ENCODE measurements at regions not wholly inside any gene's neighbourhood (a gene's known extent, or its start where the extent isn't known, plus 50 kb on each side); places are given as distances from the start of the nearest gene placed in this dataset.
"Not testable (repeated sequence)": the region's sequence is repeated elsewhere in the genome, so short reads cannot be mapped to it uniquely, and the experiment has no call there.

DNA sequence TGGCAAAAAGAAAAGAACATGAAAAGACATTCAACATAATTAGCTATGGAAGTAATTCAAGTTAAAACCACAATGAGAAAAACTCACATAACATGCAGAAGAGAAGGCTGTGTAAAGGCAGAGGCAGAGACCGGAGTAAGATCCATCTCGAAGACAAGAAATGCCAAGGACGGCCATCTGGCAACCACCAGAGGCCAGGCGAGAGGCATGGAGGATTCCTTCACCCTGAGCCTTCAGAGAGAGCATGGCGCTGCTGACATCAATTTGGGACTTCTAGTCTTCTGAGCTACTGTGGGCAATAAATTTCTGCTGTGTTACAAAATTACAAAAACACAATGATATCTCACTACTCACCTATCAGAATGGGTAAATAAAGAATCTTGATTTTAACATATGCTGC is 381.0 kb downstream of the TSHZ3 start:
- 24 to 100% (median 93%) methylated on average over 2 to 5 of the region's 5 CpGs; no CpG with 5 or more reads in 1 of the 10 experiments for WGBS, 10 experiments
- H3K27ac ChIP-seq: no peak overlapping the region
- in situ Hi-C loops (cut with MboI; ENCODE audit: low pct_unique_long_range_greater_than_20kb in 2 of 9, low sequenced_read_pairs in 9 of 9, unreplicated experiment in 9 of 9): no loop called here
- peak in 2 of 8 experiments; percentile 17 to 53 for ATAC-seq (replicated peaks in 6 of 8)
- H3K4me1 ChIP-seq (replicated peaks in 1 of 2): no peaks in the 10 kb centered on the region
- H3K4me3 ChIP-seq: no peak overlapping the region

DNA sequence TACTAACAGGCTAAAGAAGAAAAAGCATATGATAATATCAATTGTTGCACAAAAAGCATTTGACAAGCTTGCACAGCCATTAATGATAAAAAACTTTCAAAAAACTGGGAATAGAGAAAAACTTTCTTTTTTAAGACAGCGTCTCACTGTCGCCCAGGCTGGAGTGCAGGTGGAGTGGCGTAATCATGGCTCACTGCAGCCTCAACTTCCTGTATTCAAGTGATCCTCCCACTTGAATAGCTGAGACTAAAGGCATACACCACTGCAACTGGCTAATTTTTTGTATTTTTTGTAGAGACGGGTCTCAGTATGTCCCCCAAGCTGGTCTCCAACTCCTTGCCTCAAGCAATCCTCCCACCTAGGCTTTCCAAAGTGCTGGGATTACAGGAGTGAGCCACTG is 382.8 kb downstream of the TSHZ3 start:
- no peak overlapping the region for H3K4me3 ChIP-seq
- no peak overlapping the region for H3K27ac ChIP-seq
- H3K4me1 ChIP-seq (replicated peaks in 1 of 2): no peaks in the 10 kb centered on the region
- in situ Hi-C loops (cut with MboI; ENCODE audit: low pct_unique_long_range_greater_than_20kb in 2 of 9, low sequenced_read_pairs in 9 of 9, unreplicated experiment in 9 of 9): no loop called here
- ATAC-seq (replicated peaks in 6 of 8): no peak
- WGBS, 10 experiments: 50 to 100% (median 86%) methylated on average over 1 to 4 of the region's 4 CpGs; no CpG with 5 or more reads in 2 of the 10 experiments

DNA sequence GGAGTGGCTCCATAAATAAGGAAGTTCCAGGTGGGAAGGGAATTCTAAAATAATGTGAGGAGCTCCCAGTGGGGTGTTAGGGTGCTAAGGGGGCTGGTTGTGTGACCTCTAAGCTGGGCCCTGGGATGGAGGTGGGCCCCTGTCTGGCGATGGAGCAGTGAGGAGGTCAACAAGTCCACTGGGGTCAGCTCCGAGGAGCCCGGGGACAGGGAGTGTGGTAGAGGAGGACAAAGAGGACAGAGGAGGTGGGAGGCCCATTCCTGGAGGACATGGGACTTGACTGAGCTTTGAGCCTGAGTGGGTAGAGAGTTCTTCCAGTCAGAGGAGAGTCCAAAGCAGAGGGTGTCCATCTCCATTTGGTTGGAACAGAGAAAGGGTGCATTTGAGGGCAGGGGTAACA is 390.2 kb downstream of the TSHZ3 start:
- 20 to 100% (median 80%) methylated on average over 1 to 3 of the region's 3 CpGs; no CpG with 5 or more reads in 5 of the 10 experiments for WGBS, 10 experiments

DNA sequence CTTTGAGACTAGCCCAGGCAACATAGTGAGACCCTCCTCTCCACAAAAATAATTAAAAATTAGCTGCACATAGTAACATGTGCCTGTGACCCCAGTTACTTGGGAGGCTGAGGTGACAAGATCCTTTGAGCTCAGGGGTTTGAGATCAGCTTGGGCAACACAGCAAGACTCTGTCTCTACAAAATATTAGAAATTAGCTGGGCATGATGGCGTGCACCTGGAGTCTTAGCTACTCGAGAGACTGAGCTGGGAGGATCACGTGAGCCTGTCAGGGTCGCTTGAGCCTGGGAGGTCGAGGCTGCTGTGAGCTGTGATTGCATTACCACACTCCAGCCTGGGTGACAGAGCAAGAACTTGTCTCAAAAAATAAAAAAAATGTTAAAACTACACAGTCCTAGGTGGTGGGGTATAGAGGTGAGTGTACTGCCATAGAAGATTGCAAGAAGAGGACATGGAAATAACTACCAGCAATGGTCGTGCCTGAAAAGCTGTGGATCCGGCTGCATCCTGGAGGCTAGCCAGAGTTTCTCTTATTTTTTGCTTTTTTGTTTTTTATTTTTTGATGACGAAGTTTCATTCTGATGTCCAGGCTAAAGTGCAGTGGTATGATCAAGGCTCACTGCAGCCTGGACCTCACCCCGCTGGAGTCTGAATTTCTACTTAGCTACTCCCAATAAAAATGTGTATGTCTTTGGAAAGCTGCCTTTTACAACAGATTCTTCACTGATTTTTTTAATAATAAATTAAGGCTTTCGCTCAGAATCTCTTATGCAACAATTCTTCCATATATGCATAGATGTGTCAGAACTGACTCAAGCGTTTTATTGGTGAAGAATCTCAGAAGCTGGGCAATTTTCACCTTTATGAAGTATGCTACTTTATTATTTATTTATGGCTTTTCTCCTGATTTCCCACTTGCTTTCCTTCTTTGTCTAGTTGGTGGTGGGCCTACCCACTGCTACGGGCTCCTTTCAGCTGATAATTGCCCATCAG is 393.8 kb downstream of the TSHZ3 start:
- ATAC-seq (replicated peaks in 6 of 8): peak in 3 of 8 experiments; percentile 24 to 84 (median 79)
- Histone ChIP-seq H3K27ac (no peak overlapping the region), H3K4me1 (replicated peaks in 1 of 2) (no peaks in the 10 kb centered on the region), H3K4me3 (no peak overlapping the region)
- 11 to 100% (median 91%) methylated on average over 1 to 10 of the region's 12 CpGs for WGBS, 10 experiments
- in situ Hi-C loops (cut with MboI; ENCODE audit: low pct_unique_long_range_greater_than_20kb in 2 of 9, low sequenced_read_pairs in 9 of 9, unreplicated experiment in 9 of 9): no loop called here

More for the DNA sequence above, 390.2 kb downstream of the TSHZ3 start:
- ATAC-seq (replicated peaks in 6 of 8): no peak
- H3K27ac ChIP-seq: no peak overlapping the region
- H3K4me3 ChIP-seq: no peak overlapping the region
- H3K4me1 ChIP-seq (replicated peaks in 1 of 2): no peaks in the 10 kb centered on the region
- in situ Hi-C loops (cut with MboI; ENCODE audit: low pct_unique_long_range_greater_than_20kb in 2 of 9, low sequenced_read_pairs in 9 of 9, unreplicated experiment in 9 of 9): no loop called here

- 65 to 100% (median 86%) methylated on average over 3 to 6 of the region's 6 CpGs; no CpG with 5 or more reads in 4 of the 10 experiments for WGBS, 10 experiments
- ATAC-seq (replicated peaks in 6 of 8); H3K27ac ChIP-seq; H3K4me3 ChIP-seq; in situ Hi-C loops (cut with MboI; ENCODE audit: low pct_unique_long_range_greater_than_20kb in 2 of 9, low sequenced_read_pairs in 9 of 9, unreplicated experiment in 9 of 9): not testable (repeated sequence)
- peaks cover 0 to 15% of the 10 kb centered on the region in 2 donors for H3K4me1 ChIP-seq (replicated peaks in 1 of 2)
These were observed 404.8 kb downstream of the TSHZ3 start for GRCh38 chr19:30944276-30944932.

GRCh38 chr19:30943101-30943843 is 406.0 kb downstream of the TSHZ3 start:
- ATAC-seq (replicated peaks in 6 of 8): peak in 4 of 8 experiments; percentile 18 to 59 (median 36)

DNA sequence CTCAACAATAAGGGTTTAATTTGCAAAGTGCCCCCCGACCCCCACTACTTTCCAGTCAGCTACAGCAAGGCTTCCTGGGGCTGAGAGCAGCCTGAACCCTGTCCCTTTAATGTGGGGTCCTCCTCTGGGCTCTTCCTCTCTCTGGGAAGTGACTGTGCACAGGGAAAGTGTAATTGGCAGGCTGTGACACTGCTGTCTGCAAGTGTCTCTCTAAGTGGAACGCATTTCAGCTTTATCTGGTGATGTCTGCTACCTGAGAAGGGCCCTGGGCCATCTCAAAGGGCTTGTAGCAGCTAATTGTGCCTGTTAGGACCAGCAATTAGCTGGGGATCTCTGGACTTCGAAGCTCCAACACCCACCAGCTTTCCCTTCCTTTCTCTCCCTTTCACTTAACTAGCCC is 406.6 kb downstream of the TSHZ3 start:
- WGBS, 10 experiments: 0 to 50% (median 18%) methylated on average over 1 to 2 of the region's 3 CpGs; no CpG with 5 or more reads in 2 of the 10 experiments
- ATAC-seq (replicated peaks in 6 of 8): peak in 2 of 8 experiments; percentile 9 to 17
- Histone ChIP-seq H3K27ac (no peak overlapping the region), H3K4me3 (no peak overlapping the region), H3K4me1 (replicated peaks in 1 of 2) (peaks cover 0 to 15% of the 10 kb centered on the region in 2 donors)
- in situ Hi-C loops (cut with MboI; ENCODE audit: low pct_unique_long_range_greater_than_20kb in 2 of 9, low sequenced_read_pairs in 9 of 9, unreplicated experiment in 9 of 9): no loop called here

More at GRCh38 chr19:30943101-30943843, 406.0 kb downstream of the TSHZ3 start:
- Histone ChIP-seq H3K27ac (no peak overlapping the region), H3K4me1 (replicated peaks in 1 of 2) (peaks cover 0 to 15% of the 10 kb centered on the region in 2 donors), H3K4me3 (no peak overlapping the region)
- 24 to 92% (median 71%) methylated on average over 3 to 12 of the region's 13 CpGs for WGBS, 10 experiments
- in situ Hi-C loops (cut with MboI; ENCODE audit: low pct_unique_long_range_greater_than_20kb in 2 of 9, low sequenced_read_pairs in 9 of 9, unreplicated experiment in 9 of 9): no loop called here

DNA sequence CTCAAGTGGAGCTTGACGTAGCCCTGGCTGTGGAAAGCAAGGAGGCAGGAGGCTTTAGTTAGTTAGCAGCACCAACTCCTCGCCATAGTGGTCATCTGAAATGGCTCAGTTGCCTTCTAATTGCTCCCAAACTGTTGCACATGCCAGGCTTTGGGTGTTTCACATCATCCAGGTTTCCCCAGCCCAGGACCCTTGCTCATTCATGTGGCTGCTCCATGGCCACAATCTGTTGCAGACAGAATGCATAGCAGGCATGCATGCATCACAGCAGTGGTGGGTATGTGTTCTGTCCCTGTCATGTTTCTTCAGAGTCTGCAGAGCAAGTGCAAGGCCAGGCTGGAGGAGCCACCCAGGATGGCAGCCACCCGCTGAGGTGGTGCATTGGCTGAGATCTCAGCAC is 407.6 kb downstream of the TSHZ3 start:
- Histone ChIP-seq H3K4me1 (replicated peaks in 1 of 2) (peaks cover 0 to 15% of the 10 kb centered on the region in 2 donors), H3K27ac (no peak overlapping the region), H3K4me3 (no peak overlapping the region)
- WGBS, 10 experiments: 0 to 100% (median 80%) methylated on average over 1 of the region's 3 CpGs; no CpG with 5 or more reads in 7 of the 10 experiments
- ATAC-seq (replicated peaks in 6 of 8): no peak
- in situ Hi-C loops (cut with MboI; ENCODE audit: low pct_unique_long_range_greater_than_20kb in 2 of 9, low sequenced_read_pairs in 9 of 9, unreplicated experiment in 9 of 9): no loop called here

GRCh38 chr19:30936276-30936675 is 413.0 kb downstream of the TSHZ3 start:
- Histone ChIP-seq H3K4me3 (no peak overlapping the region), H3K27ac (no peak overlapping the region), H3K4me1 (replicated peaks in 1 of 2) (no peaks in the 10 kb centered on the region)
- WGBS, 10 experiments: 0 to 100% (median 66%) methylated on average over 1 to 3 of the region's 5 CpGs; no CpG with 5 or more reads in 2 of the 10 experiments
- no peak for ATAC-seq (replicated peaks in 6 of 8)
- in situ Hi-C loops (cut with MboI; ENCODE audit: low pct_unique_long_range_greater_than_20kb in 2 of 9, low sequenced_read_pairs in 9 of 9, unreplicated experiment in 9 of 9): no loop called here

DNA sequence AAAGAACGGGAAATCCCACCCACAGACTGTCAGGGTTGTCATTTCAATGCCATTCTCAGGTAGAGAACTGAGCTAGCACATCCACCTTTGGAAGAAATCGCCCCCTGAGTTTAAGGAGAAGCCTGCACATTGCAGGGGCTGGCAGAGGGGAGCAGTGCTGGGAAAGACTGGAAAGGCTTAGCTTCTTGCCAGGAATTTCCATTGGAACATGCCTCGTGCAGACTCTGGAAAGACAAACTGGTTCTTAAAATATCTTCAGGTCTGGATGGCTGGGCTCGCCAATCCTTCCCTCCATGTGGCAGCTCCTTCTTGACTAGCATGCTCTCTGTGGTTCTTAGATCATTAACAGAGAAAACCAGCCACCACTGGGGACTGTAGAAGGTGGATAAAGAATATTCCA is 414.1 kb downstream of the TSHZ3 start:
- in situ Hi-C loops (cut with MboI; ENCODE audit: low pct_unique_long_range_greater_than_20kb in 2 of 9, low sequenced_read_pairs in 9 of 9, unreplicated experiment in 9 of 9): no loop called here
- peak in 1 of 8 experiments; percentile 34 for ATAC-seq (replicated peaks in 6 of 8)
- Histone ChIP-seq H3K4me3 (no peak overlapping the region), H3K27ac (no peak overlapping the region), H3K4me1 (replicated peaks in 1 of 2) (no peaks in the 10 kb centered on the region)
- 0 to 84% (median 43%) methylated on average over 2 to 3 of the region's 4 CpGs; no CpG with 5 or more reads in 3 of the 10 experiments for WGBS, 10 experiments

DNA sequence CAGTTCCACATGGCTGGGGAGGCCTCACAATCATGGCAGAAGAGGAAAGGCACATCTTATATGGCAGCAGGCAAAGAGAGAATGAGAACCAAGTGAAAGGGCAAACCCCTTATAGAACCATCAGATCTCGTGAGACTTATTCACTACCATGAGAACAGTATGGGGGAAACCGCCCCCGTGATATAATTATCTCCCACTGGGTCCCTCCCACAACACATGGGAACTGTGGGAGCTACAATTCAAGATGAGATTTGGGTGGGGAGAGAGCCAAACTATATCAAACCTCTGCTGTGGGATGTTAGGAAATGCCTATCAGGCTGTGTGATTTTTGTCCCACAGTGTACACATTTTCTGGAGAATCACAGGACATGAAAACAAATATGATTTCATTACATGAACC is 415.8 kb downstream of the TSHZ3 start:
- H3K4me3 ChIP-seq; in situ Hi-C loops (cut with MboI; ENCODE audit: low pct_unique_long_range_greater_than_20kb in 2 of 9, low sequenced_read_pairs in 9 of 9, unreplicated experiment in 9 of 9); H3K27ac ChIP-seq; ATAC-seq (replicated peaks in 6 of 8); H3K4me1 ChIP-seq (replicated peaks in 1 of 2): not testable (repeated sequence)
- WGBS, 10 experiments: 0 to 87% (median 84%) methylated on average over 1 to 3 of the region's 3 CpGs; no CpG with 5 or more reads in 5 of the 10 experiments

GRCh38 chr19:30932854-30933253 is 416.4 kb downstream of the TSHZ3 start:
- no peak for ATAC-seq (replicated peaks in 6 of 8)
- WGBS, 10 experiments: 0 to 100% (median 50%) methylated on average over 1 to 3 of the region's 3 CpGs; no CpG with 5 or more reads in 1 of the 10 experiments
- Histone ChIP-seq H3K4me1 (replicated peaks in 1 of 2) (no peaks in the 10 kb centered on the region), H3K4me3 (no peak overlapping the region), H3K27ac (no peak overlapping the region)
- in situ Hi-C loops (cut with MboI; ENCODE audit: low pct_unique_long_range_greater_than_20kb in 2 of 9, low sequenced_read_pairs in 9 of 9, unreplicated experiment in 9 of 9): no loop called here

Measured in motor neuron (in vitro differentiated cells).